IPS-18a (cell line): ENCODE measurements at regions not wholly inside any gene's neighbourhood (a gene's known extent, or its start where the extent isn't known, plus 50 kb on each side); places are given as distances from the start of the nearest gene placed in this dataset.

ENCODE experiments used
- H3K27ac ChIP-seq: one replicate; pipeline ENCODE4 v1.5.1; 2013; ENCODE audit warnings: low read length
- H3K27me3 ChIP-seq: one replicate; pipeline ENCODE4 v1.6.1; 2013; ENCODE audit warnings: mild to moderate bottlenecking, low read length; ENCODE audit not compliant: control insufficient read depth, insufficient read depth
- H3K36me3 ChIP-seq: one replicate; pipeline ENCODE4 v1.6.1; 2013; ENCODE audit warnings: low read depth, low read length; ENCODE audit not compliant: control insufficient read depth
- H3K4me1 ChIP-seq: one replicate; pipeline ENCODE4 v1.6.1; 2013; ENCODE audit warnings: low read depth, low read length; ENCODE audit not compliant: control insufficient read depth
- H3K4me3 ChIP-seq: one replicate; pipeline ENCODE4 v1.5.1; 2013; ENCODE audit warnings: low read length
- H3K9ac ChIP-seq: one replicate; pipeline ENCODE4 v1.6.1; 2013; ENCODE audit warnings: mild to moderate bottlenecking, low read length, moderate library complexity
- H3K9me3 ChIP-seq: one replicate; pipeline ENCODE4 v1.6.1; 2013; ENCODE audit warnings: low read depth, low read length; ENCODE audit not compliant: control insufficient read depth

GRCh38 chr11:92141159-92141558 is 83.5 kb upstream of the FAT3 start:
- no peak overlapping the region for H3K9ac ChIP-seq
- no peaks in the 10 kb centered on the region for H3K36me3 ChIP-seq
- H3K4me3 ChIP-seq: no peak overlapping the region
- no peaks in the 10 kb centered on the region for H3K9me3 ChIP-seq
- H3K4me1 ChIP-seq: no peaks in the 10 kb centered on the region
- no peaks in the 10 kb centered on the region for H3K27me3 ChIP-seq
- H3K27ac ChIP-seq: no peak overlapping the region

GRCh38 chr11:92140021-92140420 is 84.6 kb upstream of the FAT3 start:
- no peaks in the 10 kb centered on the region for H3K36me3 ChIP-seq
- no peak overlapping the region for H3K9ac ChIP-seq
- no peaks in the 10 kb centered on the region for H3K9me3 ChIP-seq
- H3K4me1 ChIP-seq: no peaks in the 10 kb centered on the region
- H3K27ac ChIP-seq: no peak overlapping the region
- no peaks in the 10 kb centered on the region for H3K27me3 ChIP-seq
- no peak overlapping the region for H3K4me3 ChIP-seq

GRCh38 chr11:92138296-92138695 is 86.3 kb upstream of the FAT3 start:
- no peaks in the 10 kb centered on the region for H3K4me1 ChIP-seq
- no peak overlapping the region for H3K4me3 ChIP-seq
- H3K27me3 ChIP-seq: no peaks in the 10 kb centered on the region
- H3K9ac ChIP-seq: no peak overlapping the region
- H3K27ac ChIP-seq: no peak overlapping the region
- no peaks in the 10 kb centered on the region for H3K9me3 ChIP-seq
- H3K36me3 ChIP-seq: no peaks in the 10 kb centered on the region

- H3K27me3 ChIP-seq: no peaks in the 10 kb centered on the region
- H3K9ac ChIP-seq: no peak overlapping the region
- no peak overlapping the region for H3K27ac ChIP-seq
- no peak overlapping the region for H3K4me3 ChIP-seq
- no peaks in the 10 kb centered on the region for H3K36me3 ChIP-seq
- no peaks in the 10 kb centered on the region for H3K4me1 ChIP-seq
- H3K9me3 ChIP-seq: no peaks in the 10 kb centered on the region
Observed at GRCh38 chr11:92137747-92138146, 86.9 kb upstream of the FAT3 start.

- H3K9me3 ChIP-seq: no peaks in the 10 kb centered on the region
- H3K9ac ChIP-seq: no peak overlapping the region
- no peak overlapping the region for H3K4me3 ChIP-seq
- no peaks in the 10 kb centered on the region for H3K36me3 ChIP-seq
- H3K27me3 ChIP-seq: no peaks in the 10 kb centered on the region
- H3K27ac ChIP-seq: no peak overlapping the region
- H3K4me1 ChIP-seq: no peaks in the 10 kb centered on the region
Observed at GRCh38 chr11:92136797-92137196, 87.8 kb upstream of the FAT3 start.

- Histone ChIP-seq H3K9me3 (no peaks in the 10 kb centered on the region), H3K27ac (no peak overlapping the region), H3K9ac (no peak overlapping the region), H3K4me3 (no peak overlapping the region), H3K4me1 (no peaks in the 10 kb centered on the region), H3K27me3 (no peaks in the 10 kb centered on the region), H3K36me3 (no peaks in the 10 kb centered on the region)
Observed at GRCh38 chr11:92131289-92131865, 93.2 kb upstream of the FAT3 start.

GRCh38 chr11:92130421-92130831 is 94.2 kb upstream of the FAT3 start:
- H3K27ac ChIP-seq: no peak overlapping the region
- H3K4me1 ChIP-seq: no peaks in the 10 kb centered on the region
- H3K4me3 ChIP-seq: no peak overlapping the region
- H3K36me3 ChIP-seq: no peaks in the 10 kb centered on the region
- no peaks in the 10 kb centered on the region for H3K9me3 ChIP-seq
- no peaks in the 10 kb centered on the region for H3K27me3 ChIP-seq
- H3K9ac ChIP-seq: no peak overlapping the region

- H3K4me3 ChIP-seq: no peak overlapping the region
- no peaks in the 10 kb centered on the region for H3K27me3 ChIP-seq
- H3K36me3 ChIP-seq: no peaks in the 10 kb centered on the region
- no peaks in the 10 kb centered on the region for H3K4me1 ChIP-seq
- no peak overlapping the region for H3K9ac ChIP-seq
- no peaks in the 10 kb centered on the region for H3K9me3 ChIP-seq
- no peak overlapping the region for H3K27ac ChIP-seq
Observed at GRCh38 chr11:92129811-92130210, 94.8 kb upstream of the FAT3 start.

GRCh38 chr11:92128026-92128425 is 96.6 kb upstream of the FAT3 start:
- no peak overlapping the region for H3K9ac ChIP-seq
- H3K4me1 ChIP-seq: no peaks in the 10 kb centered on the region
- no peak overlapping the region for H3K4me3 ChIP-seq
- H3K27me3 ChIP-seq: no peaks in the 10 kb centered on the region
- H3K27ac ChIP-seq: no peak overlapping the region
- no peaks in the 10 kb centered on the region for H3K36me3 ChIP-seq
- H3K9me3 ChIP-seq: no peaks in the 10 kb centered on the region

GRCh38 chr11:92125321-92125720 is 99.3 kb upstream of the FAT3 start:
- Histone ChIP-seq H3K4me1 (no peaks in the 10 kb centered on the region), H3K9ac (no peak overlapping the region), H3K4me3 (no peak overlapping the region), H3K27ac (no peak overlapping the region), H3K27me3 (no peaks in the 10 kb centered on the region), H3K36me3 (no peaks in the 10 kb centered on the region), H3K9me3 (no peaks in the 10 kb centered on the region)

- Histone ChIP-seq H3K9me3 (no peaks in the 10 kb centered on the region), H3K27me3 (no peaks in the 10 kb centered on the region), H3K4me1 (no peaks in the 10 kb centered on the region), H3K9ac (no peak overlapping the region), H3K4me3 (no peak overlapping the region), H3K36me3 (no peaks in the 10 kb centered on the region), H3K27ac (no peak overlapping the region)
Observed at GRCh38 chr11:92123540-92123939, 101.1 kb upstream of the FAT3 start.

- no peaks in the 10 kb centered on the region for H3K36me3 ChIP-seq
- no peak overlapping the region for H3K4me3 ChIP-seq
- no peaks in the 10 kb centered on the region for H3K9me3 ChIP-seq
- no peaks in the 10 kb centered on the region for H3K27me3 ChIP-seq
- no peaks in the 10 kb centered on the region for H3K4me1 ChIP-seq
- no peak overlapping the region for H3K27ac ChIP-seq
- no peak overlapping the region for H3K9ac ChIP-seq
Observed at GRCh38 chr11:92122561-92122960, 102.1 kb upstream of the FAT3 start.
